Stimulated activated CD8-positive, alpha-beta memory T cell treated with anti-CD3 and anti-CD28 coated beads, Interleukin-4, amount 100 ng/mL, for 1 hour (primary cell): ENCODE measurements at regions not wholly inside any gene's neighbourhood (a gene's known extent, or its start where the extent isn't known, plus 50 kb on each side); places are given as distances from the start of the nearest gene placed in this dataset.

Experiments
- DNase-seq, 2 donors: peaks; one replicate each; pipeline ENCODE4 v3.0.0-alpha.2; 2020; ENCODE audit warnings: low read depth in 2 of 2, low spot score in 1 of 2

GRCh38 chr20:51076786-51077685, 54.1 kb upstream of the KCNG1 start:
- DNase-seq, result no peak

- no peak for DNase-seq
Measured at GRCh38 chr20:51074062-51074461, 51.2 kb upstream of the KCNG1 start.
